Activated T-helper 17 cell treated with anti-CD3 and anti-CD28 coated beads, Interleukin-2, amount 50 U/mL, for 72 hours (primary cell): ENCODE measurements at regions not wholly inside any gene's neighbourhood (a gene's known extent, or its start where the extent isn't known, plus 50 kb on each side); places are given as distances from the start of the nearest gene placed in this dataset.

ENCODE experiments used
- ATAC-seq: fragments of 150-1000 bp; cut with Tn5 transposase; replicated peaks from 2 replicates; pipeline ENCODE4 v1.10.0; 2021; ENCODE audit warnings: mild to moderate bottlenecking, moderate library complexity
- H3K27ac Mint-ChIP-seq: one replicate; pipeline ENCODE4 v1.8.0; 2022; ENCODE audit warnings: mixed read lengths
- H3K27me3 Mint-ChIP-seq: one replicate; pipeline ENCODE4 v1.8.0; 2022; ENCODE audit warnings: mixed read lengths
- H3K36me3 Mint-ChIP-seq: one replicate; pipeline ENCODE4 v1.8.0; 2022; ENCODE audit warnings: low read depth, mild to moderate bottlenecking, mixed read lengths
- H3K4me1 Mint-ChIP-seq: one replicate; pipeline ENCODE4 v1.8.0; 2022; ENCODE audit warnings: mixed read lengths
- H3K4me3 Mint-ChIP-seq: one replicate; pipeline ENCODE4 v1.8.0; 2022; ENCODE audit warnings: mild to moderate bottlenecking, mixed read lengths
- H3K9me3 Mint-ChIP-seq: one replicate; pipeline ENCODE4 v1.8.0; 2022; ENCODE audit warnings: mixed read lengths

DNA sequence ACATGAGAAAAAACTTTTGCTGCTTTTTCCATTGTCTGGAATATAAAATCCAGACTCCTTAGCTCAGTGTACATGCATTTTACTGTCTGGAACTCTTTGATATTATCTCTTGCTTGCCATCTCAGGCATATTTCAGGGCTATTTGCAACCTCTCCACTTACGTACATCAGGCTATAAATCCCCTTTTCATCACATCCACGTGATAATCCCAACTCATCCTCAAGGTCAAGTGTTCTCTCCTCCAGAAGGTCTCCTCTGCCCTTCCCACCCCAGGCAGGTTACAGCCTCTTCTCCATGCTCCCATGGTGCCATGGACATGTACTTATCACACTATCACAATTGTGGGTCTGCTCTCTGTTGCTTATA lies 202.5 kb upstream of the RBMS1 start:
- no peak for ATAC-seq
- Mint-ChIP-seq H3K4me3 (no peak overlapping the region), H3K36me3 (no peaks in the 10 kb centered on the region)

DNA sequence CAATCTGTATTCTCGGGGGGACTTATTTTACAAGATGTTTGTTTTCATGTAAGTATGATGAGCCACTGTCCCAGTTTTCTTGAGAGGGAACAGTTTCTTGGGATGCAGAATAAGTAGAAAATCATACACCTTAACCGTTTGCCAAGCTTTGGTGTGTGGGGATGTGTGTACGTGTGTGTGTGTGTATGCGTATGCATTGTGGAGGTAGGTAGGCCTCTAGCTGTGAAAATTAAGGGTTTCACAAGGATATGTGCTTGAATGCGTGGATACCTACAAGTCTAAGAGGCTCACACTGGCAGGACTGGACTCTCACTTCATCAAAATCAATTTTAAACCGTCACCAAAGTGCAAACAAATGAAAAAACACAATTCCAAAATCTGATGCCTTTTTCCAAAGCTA lies 204.2 kb upstream of the RBMS1 start:
- Mint-ChIP-seq H3K4me3 (no peak overlapping the region), H3K4me1 (no peaks in the 10 kb centered on the region), H3K36me3 (no peaks in the 10 kb centered on the region), H3K27me3 (peaks cover 3% of the 10 kb centered on the region), H3K9me3 (no peaks in the 10 kb centered on the region), H3K27ac (no peak overlapping the region)
- no peak for ATAC-seq

More for the DNA sequence above, 202.5 kb upstream of the RBMS1 start:
- Mint-ChIP-seq H3K27me3 (peaks cover 3% of the 10 kb centered on the region), H3K9me3 (no peaks in the 10 kb centered on the region), H3K4me1 (no peaks in the 10 kb centered on the region), H3K27ac (no peak overlapping the region)

DNA sequence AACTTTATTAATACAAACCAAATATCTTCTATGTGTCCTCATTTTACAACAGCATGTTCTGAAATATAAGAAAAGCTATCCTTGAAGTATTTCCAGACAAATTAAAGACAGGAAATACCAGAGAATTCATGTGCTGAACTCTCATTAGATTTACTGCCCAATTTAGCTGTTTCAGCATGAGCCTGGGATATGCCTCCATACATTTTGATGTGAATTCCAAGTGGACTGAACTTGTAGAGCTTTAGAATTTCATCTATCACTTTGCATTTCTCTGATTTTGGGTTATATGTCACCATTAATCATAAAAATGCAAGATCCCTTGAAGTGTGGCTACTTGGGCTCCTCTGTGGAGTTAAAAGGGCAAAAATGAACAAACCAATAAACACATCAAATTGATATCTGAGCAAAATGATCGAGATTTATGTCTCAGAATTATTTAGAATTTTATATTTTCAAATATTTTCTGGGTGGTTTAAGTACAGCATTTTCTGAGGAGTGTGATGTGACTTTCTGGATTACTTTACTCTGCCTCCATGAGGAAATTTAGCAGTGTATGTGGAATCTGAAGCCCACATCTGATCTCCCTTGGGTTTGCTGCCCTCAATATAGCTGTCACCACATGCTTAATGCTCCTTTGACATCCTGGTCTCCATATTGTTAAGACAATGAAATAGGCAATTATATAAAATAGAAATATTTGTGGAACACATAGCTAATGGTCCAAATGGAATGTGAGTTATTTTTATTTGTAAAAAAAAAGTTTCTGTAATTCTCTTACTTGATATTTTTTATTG lies 206.6 kb upstream of the RBMS1 start:
- H3K9me3 Mint-ChIP-seq: no peaks in the 10 kb centered on the region
- H3K4me3 Mint-ChIP-seq: no peak overlapping the region
- no peaks in the 10 kb centered on the region for H3K36me3 Mint-ChIP-seq
- no peak for ATAC-seq
- H3K4me1 Mint-ChIP-seq: peaks cover 14% of the 10 kb centered on the region
- H3K27me3 Mint-ChIP-seq: no peaks in the 10 kb centered on the region
- H3K27ac Mint-ChIP-seq: no peak overlapping the region

DNA sequence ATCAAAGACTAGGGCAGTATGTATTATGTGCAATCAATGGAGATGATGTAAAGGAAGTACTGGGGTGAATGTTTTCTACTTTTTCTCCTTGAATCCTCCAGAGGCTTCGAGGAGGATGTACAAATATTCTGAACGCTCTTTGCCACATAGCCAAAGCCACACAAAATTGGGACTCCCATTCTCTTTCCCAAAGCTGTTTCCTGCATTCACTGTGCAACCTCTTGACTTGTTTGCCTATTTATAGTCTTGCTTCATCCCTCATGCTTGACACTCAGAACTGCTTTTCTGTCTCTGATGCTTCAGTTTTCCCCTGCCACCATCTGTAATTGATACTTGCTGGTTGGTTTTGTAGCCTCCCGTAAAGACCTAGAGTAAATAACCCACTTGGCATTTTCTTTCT lies 208.2 kb upstream of the RBMS1 start:
- no peaks in the 10 kb centered on the region for H3K27me3 Mint-ChIP-seq
- no peak for ATAC-seq
- H3K27ac Mint-ChIP-seq: no peak overlapping the region
- H3K4me1 Mint-ChIP-seq: peaks cover 14% of the 10 kb centered on the region
- H3K36me3 Mint-ChIP-seq: no peaks in the 10 kb centered on the region
- no peaks in the 10 kb centered on the region for H3K9me3 Mint-ChIP-seq
- no peak overlapping the region for H3K4me3 Mint-ChIP-seq

DNA sequence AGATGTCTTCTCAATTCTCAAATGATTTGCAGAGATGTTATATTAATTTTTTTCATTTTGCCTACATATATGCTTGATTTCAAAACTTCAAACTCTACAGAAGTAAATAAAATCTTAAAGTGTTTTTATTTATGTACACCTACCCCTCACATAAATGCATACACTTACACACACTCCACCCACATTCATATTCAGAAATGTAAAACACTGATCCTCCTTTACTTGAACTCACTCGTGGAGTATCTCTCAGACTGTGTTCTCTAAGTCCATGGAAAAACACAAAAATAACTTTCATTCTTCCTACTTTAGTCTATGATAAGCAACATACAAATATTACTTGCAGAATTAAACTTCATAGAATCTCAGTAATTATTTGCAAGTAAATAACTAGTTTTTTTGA lies 209.1 kb upstream of the RBMS1 start:
- no peaks in the 10 kb centered on the region for H3K9me3 Mint-ChIP-seq
- no peaks in the 10 kb centered on the region for H3K36me3 Mint-ChIP-seq
- H3K27me3 Mint-ChIP-seq: no peaks in the 10 kb centered on the region
- H3K4me3 Mint-ChIP-seq: no peak overlapping the region
- ATAC-seq: no peak
- peaks cover 14% of the 10 kb centered on the region for H3K4me1 Mint-ChIP-seq
- no peak overlapping the region for H3K27ac Mint-ChIP-seq

DNA sequence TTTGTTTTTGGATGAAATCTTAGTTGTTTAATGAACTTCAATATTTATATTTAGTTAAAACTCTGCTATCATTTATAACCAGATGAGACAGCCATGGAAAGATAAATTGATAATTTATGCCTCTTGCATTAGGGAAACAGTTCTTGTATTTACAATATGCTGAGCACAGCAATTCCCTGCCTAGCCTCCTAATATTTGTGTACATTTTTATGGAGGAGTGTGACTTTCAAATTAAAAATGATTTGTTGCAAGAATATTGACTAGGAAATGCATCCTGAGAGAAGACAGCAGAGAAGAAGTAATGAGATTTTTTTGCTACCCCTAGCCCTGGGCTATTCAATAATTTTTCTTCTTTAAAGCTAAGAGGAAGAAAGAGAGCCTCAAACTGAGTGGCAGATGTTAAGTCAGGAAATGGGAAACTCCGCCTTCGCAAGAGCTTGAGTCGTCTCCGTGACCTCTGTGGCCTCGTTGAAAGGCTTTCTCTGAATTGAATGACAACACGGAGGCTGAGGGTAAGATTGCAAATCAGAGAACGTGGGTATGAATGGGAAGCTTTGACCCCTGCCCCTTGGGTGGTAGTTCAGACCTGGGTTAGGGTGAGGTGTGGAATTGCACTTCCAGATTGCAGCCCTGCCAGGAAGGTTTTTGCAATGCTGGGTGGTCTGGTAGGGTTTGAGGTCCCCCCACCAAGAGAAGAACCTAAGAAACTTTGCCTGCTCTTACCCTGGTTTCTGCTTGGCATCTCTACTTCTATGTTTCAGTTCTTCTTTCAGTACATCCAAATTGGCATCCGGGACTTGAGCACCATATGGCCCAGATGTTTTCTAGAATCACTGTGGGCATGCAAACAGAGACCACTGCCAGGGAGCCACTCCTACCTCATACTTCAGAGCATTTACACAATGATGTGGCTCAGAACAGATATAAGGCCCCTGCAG lies 210.3 kb upstream of the RBMS1 start:
- no peaks in the 10 kb centered on the region for H3K36me3 Mint-ChIP-seq
- peak; percentile 79 for ATAC-seq
- H3K9me3 Mint-ChIP-seq: no peaks in the 10 kb centered on the region
- no peaks in the 10 kb centered on the region for H3K27me3 Mint-ChIP-seq
- H3K27ac Mint-ChIP-seq: no peak overlapping the region
- H3K4me1 Mint-ChIP-seq: peaks cover 14% of the 10 kb centered on the region
- H3K4me3 Mint-ChIP-seq: peak overlapping the region; percentile 14

DNA sequence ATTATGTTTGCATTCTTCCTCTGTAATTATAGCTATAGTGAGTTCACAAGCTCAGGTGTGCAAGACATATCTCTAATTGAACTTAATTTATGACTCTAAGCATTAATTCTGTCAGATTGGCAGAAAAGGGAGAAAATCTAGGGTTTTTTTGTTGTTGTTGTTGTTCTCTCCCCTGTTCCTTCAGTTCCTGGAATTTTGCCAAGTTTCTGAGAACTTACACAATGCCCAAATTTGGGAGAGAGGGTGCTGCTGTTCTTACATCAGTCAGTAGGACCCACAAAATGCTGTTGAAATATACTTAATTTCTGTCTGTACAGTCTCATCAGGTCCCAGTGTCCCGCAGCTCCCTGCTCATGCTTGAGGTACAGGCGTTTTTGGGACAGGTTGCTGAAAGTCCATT lies 221.8 kb upstream of the RBMS1 start:
- Mint-ChIP-seq H3K4me3 (no peak overlapping the region), H3K36me3 (no peaks in the 10 kb centered on the region), H3K4me1 (no peaks in the 10 kb centered on the region), H3K9me3 (no peaks in the 10 kb centered on the region), H3K27ac (no peak overlapping the region), H3K27me3 (peaks cover 9% of the 10 kb centered on the region)
- ATAC-seq: no peak

DNA sequence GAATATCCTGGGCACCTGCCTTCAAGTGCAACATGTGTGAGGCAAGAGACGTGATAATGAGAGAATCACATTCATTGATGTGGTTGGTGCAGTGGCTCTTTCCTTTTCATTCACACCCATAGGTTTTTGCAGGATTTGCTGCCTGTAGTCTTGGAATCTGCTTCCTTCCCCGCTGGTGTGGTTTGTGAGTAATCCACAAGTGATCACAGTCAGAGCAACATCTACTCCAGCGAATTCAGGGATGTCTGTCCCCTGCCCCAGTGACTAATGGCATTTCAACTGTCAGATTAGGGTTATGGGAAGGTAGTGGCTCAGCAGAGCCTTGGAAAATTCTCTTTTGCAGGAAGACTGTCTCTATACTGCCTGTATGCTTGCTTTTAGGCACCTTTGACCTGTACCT lies 225.5 kb upstream of the RBMS1 start:
- Mint-ChIP-seq H3K4me1 (no peaks in the 10 kb centered on the region), H3K9me3 (no peaks in the 10 kb centered on the region), H3K36me3 (no peaks in the 10 kb centered on the region), H3K27ac (no peak overlapping the region), H3K4me3 (no peak overlapping the region), H3K27me3 (peaks cover 5% of the 10 kb centered on the region)
- ATAC-seq: no peak

DNA sequence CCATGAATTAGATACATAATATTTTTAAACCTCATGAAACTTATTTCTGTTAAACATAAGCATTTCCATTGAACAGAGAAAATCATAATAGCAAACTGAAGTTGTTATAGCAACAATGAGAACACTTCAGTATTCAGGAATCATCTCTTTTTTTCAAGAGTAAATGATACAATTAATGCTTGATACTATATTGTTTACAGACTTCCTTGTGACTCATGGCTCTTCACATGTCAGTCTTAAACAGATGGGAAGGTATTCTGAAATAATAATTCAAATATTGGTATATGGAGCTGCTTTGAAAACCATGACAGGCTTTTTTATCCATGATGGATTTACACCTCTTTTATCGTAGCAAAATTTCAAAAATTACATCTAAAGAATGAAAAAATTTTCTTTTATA lies 226.5 kb upstream of the RBMS1 start:
- no peaks in the 10 kb centered on the region for H3K36me3 Mint-ChIP-seq
- H3K27me3 Mint-ChIP-seq: peaks cover 3% of the 10 kb centered on the region
- H3K27ac Mint-ChIP-seq: no peak overlapping the region
- no peak overlapping the region for H3K4me3 Mint-ChIP-seq
- no peak for ATAC-seq
- H3K9me3 Mint-ChIP-seq: no peaks in the 10 kb centered on the region
- no peaks in the 10 kb centered on the region for H3K4me1 Mint-ChIP-seq

DNA sequence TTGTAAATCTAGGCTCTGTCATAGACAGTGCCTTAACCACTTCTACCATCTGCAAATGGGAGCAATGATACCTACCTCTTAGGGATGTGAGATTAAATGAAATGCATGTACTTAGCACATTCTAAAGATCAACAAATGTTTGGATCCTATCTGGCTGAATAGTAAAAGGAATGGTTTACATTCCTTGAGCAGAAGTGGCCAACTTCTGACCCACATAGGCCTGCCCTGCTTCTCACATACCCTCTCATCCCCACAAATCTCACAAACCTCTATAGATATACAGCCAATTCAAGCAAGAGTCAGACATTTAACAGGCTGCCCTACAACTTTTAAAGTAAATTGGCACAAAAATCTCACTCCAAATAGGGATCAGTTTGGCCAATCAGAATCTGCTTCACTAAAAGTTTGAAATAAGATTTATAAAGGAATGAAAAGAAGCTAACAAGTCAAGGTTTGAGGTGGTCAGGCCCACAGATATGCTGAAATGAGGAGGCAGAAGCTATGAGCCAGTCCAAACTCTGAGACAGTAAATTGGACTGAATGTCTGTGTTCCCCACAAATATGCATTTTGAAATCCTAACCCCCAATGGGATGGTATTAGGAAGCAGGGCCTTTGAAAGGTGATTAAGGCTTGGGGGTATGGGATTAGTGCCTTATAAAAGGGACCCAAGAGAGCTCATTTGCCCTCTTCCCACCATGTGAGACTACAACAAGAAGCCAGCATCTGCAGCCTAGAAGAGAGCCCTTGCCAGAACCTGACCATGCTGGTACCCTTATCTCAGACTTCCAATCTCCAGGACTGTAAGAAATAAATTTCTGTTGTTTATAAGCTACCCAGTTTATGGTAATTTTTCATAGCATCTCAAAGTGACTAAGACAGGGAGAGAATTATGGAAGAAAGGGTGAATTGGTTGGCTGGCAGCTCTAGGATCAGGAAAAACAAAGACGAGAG lies 227.8 kb upstream of the RBMS1 start:
- no peak overlapping the region for H3K27ac Mint-ChIP-seq
- H3K36me3 Mint-ChIP-seq: no peaks in the 10 kb centered on the region
- peaks cover 3% of the 10 kb centered on the region for H3K27me3 Mint-ChIP-seq
- no peak overlapping the region for H3K4me3 Mint-ChIP-seq
- ATAC-seq: no peak
- H3K9me3 Mint-ChIP-seq: no peaks in the 10 kb centered on the region
- H3K4me1 Mint-ChIP-seq: no peaks in the 10 kb centered on the region

DNA sequence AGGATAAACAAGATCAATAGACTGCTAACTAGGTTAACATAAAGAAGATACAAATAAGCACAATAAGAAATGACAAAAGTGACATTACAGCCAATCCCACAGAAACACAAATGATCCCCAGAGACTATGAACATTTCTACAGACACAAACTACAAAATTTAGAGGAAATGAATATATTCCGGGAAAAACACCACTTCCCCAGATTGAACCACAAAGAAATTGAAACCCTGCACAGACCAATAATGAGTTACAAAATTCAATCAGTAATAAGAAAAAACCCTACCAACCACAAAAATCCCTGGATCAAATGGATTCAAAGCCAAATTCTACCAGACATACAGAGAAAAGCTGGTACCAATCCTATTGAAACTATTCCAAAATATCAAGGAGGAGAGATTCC lies 232.4 kb upstream of the RBMS1 start:
- H3K27me3 Mint-ChIP-seq: no peaks in the 10 kb centered on the region
- no peaks in the 10 kb centered on the region for H3K4me1 Mint-ChIP-seq
- no peak overlapping the region for H3K4me3 Mint-ChIP-seq
- H3K9me3 Mint-ChIP-seq: no peaks in the 10 kb centered on the region
- no peak for ATAC-seq
- no peak overlapping the region for H3K27ac Mint-ChIP-seq
- no peaks in the 10 kb centered on the region for H3K36me3 Mint-ChIP-seq

DNA sequence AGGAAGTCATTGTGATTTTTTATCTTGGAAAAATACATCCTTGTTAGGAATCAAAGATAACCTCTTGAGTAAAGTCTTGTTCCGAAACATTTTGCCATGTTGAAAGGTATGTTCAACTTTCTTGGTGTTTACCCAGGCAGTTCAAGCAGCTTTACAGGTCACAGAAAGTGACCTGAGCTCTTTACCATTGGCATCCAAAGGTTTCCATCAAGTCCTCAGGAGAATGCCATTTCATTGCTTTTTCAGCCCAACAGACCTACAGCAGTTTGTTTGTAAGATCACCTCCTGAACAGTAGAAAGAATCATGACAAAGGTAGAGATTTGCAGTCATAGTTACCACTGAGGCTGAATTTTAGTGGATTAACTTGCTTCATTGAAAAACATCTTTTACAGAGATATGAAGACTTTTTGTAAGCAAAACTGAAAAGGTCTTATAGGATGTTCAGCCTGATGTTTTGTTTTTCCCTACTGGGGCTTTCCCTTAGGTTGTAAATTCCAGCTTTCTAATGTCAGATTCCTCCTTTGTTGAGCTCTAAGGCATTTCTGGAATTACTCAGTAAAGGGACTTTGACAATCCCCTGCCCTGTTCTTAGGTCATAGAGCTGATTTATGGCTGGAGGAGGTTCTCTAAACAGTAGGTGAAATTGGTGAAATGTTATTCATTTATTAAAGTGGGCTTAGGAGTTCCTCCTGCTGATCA lies 236.8 kb upstream of the RBMS1 start:
- H3K4me3 Mint-ChIP-seq: no peak overlapping the region
- ATAC-seq: no peak

DNA sequence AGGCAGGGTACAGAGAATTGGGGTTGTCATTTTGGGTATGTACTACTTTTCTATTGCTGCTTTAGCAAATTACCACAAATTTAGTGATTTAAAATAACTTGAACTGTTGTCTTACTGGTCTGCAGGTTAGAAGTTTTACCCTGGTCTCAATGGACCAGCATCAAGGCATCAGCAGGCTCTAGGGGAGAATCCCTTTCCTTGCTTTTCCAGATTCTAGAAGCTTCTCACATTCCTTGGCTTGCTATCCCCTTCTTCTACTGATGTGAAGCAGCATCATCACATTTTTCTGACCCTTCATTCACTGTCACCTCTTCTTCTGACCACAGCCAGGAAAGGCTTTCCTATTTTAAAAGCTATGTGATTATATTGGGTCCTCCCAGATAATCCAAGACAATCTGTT lies 237.8 kb upstream of the RBMS1 start:
- Mint-ChIP-seq H3K4me3 (no peak overlapping the region), H3K9me3 (peaks cover 5% of the 10 kb centered on the region), H3K36me3 (no peaks in the 10 kb centered on the region), H3K27me3 (peaks cover 7% of the 10 kb centered on the region), H3K4me1 (no peaks in the 10 kb centered on the region), H3K27ac (no peak overlapping the region)
- no peak for ATAC-seq

More for the DNA sequence above, 236.8 kb upstream of the RBMS1 start:
- Mint-ChIP-seq H3K36me3 (no peaks in the 10 kb centered on the region), H3K27ac (no peak overlapping the region), H3K4me1 (no peaks in the 10 kb centered on the region), H3K9me3 (peaks cover 5% of the 10 kb centered on the region), H3K27me3 (peaks cover 7% of the 10 kb centered on the region)

DNA sequence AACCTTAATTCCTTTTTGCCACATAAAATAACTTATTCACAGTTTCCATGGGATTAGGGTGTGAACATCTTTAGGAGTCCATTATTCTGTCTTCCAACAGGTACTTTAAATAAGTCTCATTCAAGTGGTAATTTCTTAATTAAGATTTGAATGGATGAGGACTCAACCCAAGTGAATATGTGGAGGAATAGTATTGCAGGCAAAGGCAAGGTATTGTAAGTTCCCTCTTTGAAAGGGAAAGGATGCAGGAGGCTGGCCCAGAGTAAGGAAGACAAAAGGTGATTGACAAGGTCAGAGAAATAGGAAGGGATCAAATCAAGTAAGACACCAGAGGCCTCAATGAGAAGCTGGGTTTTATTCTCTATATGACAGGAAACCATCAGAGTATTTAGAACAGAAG lies 238.2 kb upstream of the RBMS1 start:
- no peak overlapping the region for H3K27ac Mint-ChIP-seq
- peaks cover 7% of the 10 kb centered on the region for H3K27me3 Mint-ChIP-seq
- no peak overlapping the region for H3K4me3 Mint-ChIP-seq
- no peak for ATAC-seq
- no peaks in the 10 kb centered on the region for H3K36me3 Mint-ChIP-seq
- H3K9me3 Mint-ChIP-seq: peaks cover 5% of the 10 kb centered on the region
- H3K4me1 Mint-ChIP-seq: no peaks in the 10 kb centered on the region
